Activated naive CD4-positive, alpha-beta T cell treated with anti-CD3 and anti-CD28 coated beads for 36 hours (primary cell): ENCODE measurements at regions not wholly inside any gene's neighbourhood (a gene's known extent, or its start where the extent isn't known, plus 50 kb on each side); places are given as distances from the start of the nearest gene placed in this dataset.
A peak's percentile ranks its signal among the peaks of the same experiment; 100 is the strongest.

Source experiments
- CTCF ChIA-PET: fragments of 350-600 bp; sonication (Branson Sonifier 250); formaldehyde crosslinking; loops from one replicate; lab custom pipeline; 2021; ENCODE audit warnings: antibody characterized with exemption; lab: Charles Lee
- DNase-seq: peaks from one replicate; pipeline ENCODE4 v3.0.0-alpha.2; 2020
- H3K27ac Mint-ChIP-seq: one replicate; pipeline ENCODE4 v1.8.0; 2021; ENCODE audit warnings: mild to moderate bottlenecking, mixed read lengths
- H3K27me3 Mint-ChIP-seq: one replicate; pipeline ENCODE4 v1.8.0; 2021; ENCODE audit warnings: low read depth, mixed read lengths
- H3K36me3 Mint-ChIP-seq: one replicate; pipeline ENCODE4 v1.8.0; 2021; ENCODE audit warnings: low read depth, mixed read lengths
- H3K4me1 Mint-ChIP-seq: one replicate; pipeline ENCODE4 v1.8.0; 2021; ENCODE audit warnings: low read depth, mixed read lengths
- H3K4me3 Mint-ChIP-seq: one replicate; pipeline ENCODE4 v1.8.0; 2021; ENCODE audit warnings: mild to moderate bottlenecking, moderate library complexity, mixed read lengths
- H3K9me3 Mint-ChIP-seq: one replicate; pipeline ENCODE4 v1.8.0; 2021; ENCODE audit warnings: mixed read lengths
- intact Hi-C: fragments of 100-400 bp; cut with micrococcal nuclease; formaldehyde crosslinking; loops from one replicate; pipeline ENCODE4 v1.15.1; 2023

- H3K27ac Mint-ChIP-seq, result peak overlapping the region; percentile 32
- CTCF ChIA-PET, result no interaction called here
- intact Hi-C loops, result no loop called here
- H3K36me3 Mint-ChIP-seq, result no peaks in the 10 kb centered on the region
- DNase-seq, result peak; percentile 10
- no peaks in the 10 kb centered on the region for H3K9me3 Mint-ChIP-seq
- H3K4me3 Mint-ChIP-seq, result peak overlapping the region; percentile 32
- peaks cover 11% of the 10 kb centered on the region for H3K4me1 Mint-ChIP-seq
- peaks cover under 1% of the 10 kb centered on the region for H3K27me3 Mint-ChIP-seq
Measured at GRCh38 chr12:45644541-45644940, 85.0 kb upstream of the ARID2 start.

GRCh38 chr12:45646851-45647581 is 82.5 kb upstream of the ARID2 start:
- Mint-ChIP-seq H3K27ac (no peak overlapping the region), H3K9me3 (no peaks in the 10 kb centered on the region), H3K27me3 (peaks cover 8% of the 10 kb centered on the region), H3K4me3 (no peak overlapping the region), H3K4me1 (peaks cover 11% of the 10 kb centered on the region), H3K36me3 (no peaks in the 10 kb centered on the region)
- no peak for DNase-seq
- CTCF ChIA-PET, result no interaction called here
- intact Hi-C loops, result no loop called here

DNA sequence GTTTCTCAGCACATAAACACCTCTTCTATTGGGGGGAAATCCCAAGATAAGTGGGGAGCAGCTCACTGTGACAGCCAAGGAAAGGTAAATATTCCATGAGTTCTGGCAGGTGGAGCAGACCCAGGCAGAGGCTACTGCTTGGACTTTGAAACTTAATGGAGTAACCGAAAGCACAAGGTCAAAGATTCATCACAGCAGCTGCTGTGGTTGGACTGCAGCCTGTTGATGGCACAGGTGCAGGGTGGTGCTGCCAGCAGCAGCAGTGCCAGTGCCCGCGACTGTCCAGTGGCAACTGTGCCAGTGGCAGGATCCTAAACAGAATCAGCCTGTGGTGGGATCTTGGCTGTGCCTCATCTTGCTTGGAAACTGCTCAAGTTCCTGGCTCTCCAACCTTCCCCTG is 81.4 kb upstream of the ARID2 start:
- Mint-ChIP-seq H3K36me3 (no peaks in the 10 kb centered on the region), H3K27ac (no peak overlapping the region), H3K9me3 (no peaks in the 10 kb centered on the region), H3K4me1 (peaks cover 11% of the 10 kb centered on the region), H3K4me3 (no peak overlapping the region), H3K27me3 (peaks cover 8% of the 10 kb centered on the region)
- CTCF ChIA-PET, result interaction anchor here (1.7 kb wide), 1 partner anchor 14 kb away, joined by 3 read pairs; no protein-coding TSS in a partner anchor
- no peak for DNase-seq
- intact Hi-C loops, result loop anchor here (2.0 kb wide), 1 partner anchor 21 kb away; no protein-coding TSS in a partner anchor

DNA sequence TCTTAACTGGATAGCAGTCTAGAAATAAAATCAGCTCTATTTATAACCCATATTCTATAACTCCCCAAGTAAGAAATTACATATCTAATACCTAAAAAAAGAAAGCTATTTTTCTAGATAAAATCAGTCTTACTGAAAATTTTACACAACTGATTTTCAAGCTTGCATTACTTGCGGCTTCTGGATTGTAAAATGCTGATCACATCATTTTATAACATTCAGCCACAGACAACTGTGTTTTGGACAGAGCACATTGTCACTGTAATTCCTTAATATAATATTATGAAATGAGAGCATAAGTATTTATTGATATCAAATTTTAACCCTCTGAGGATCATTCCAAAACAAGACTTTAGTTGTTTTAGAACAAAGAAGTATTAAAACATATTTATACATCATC is 78.5 kb upstream of the ARID2 start:
- Mint-ChIP-seq H3K27me3 (peaks cover 8% of the 10 kb centered on the region), H3K27ac (no peak overlapping the region), H3K9me3 (no peaks in the 10 kb centered on the region), H3K4me1 (peaks cover 2% of the 10 kb centered on the region), H3K36me3 (no peaks in the 10 kb centered on the region), H3K4me3 (no peak overlapping the region)
- CTCF ChIA-PET, result interaction anchor here (0.6 kb wide), 1 partner anchor 10 kb away, joined by 3 read pairs; no protein-coding TSS in a partner anchor
- no peak for DNase-seq
- intact Hi-C loops, result no loop called here

DNA sequence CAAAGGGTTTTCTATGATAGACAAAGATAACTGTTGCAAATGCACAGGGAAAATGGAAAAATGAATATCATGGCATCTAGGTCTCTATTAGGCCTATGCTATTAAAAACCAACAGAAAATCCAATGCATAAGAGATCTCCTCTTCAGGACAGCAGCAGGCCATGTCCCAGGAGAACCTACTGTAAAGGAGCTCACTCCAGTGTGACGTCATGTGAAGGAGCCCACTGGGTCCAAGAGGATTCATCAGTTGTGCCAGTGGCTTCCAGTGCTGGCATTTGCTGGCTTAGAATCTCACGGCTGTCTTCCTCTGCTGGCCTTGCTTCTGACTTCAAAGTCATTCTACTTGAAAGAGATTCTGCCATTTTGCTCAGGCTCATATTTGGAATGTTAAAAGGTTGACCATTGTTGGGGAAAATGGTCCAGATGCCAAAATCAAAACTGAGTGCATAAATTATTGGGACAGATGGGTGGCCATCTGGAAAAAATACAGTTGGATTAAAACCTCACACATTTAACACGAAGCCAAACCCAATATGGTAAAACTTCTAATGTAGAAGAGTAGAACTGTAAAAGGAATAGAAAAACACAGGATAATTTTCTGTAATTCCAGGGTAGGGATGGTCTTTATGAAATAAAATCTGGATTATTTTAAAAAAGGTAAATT is 75.4 kb upstream of the ARID2 start:
- Mint-ChIP-seq H3K4me3 (no peak overlapping the region), H3K9me3 (no peaks in the 10 kb centered on the region), H3K27ac (no peak overlapping the region), H3K27me3 (peaks cover 8% of the 10 kb centered on the region), H3K4me1 (peaks cover 2% of the 10 kb centered on the region), H3K36me3 (no peaks in the 10 kb centered on the region)
- no peak for DNase-seq
- CTCF ChIA-PET, result interaction anchor here (1.0 to 2.2 kb wide), 4 partner anchors 15 to 72 kb away, joined by 3 to 6 read pairs (median 4); no protein-coding TSS in a partner anchor
- intact Hi-C loops, result no loop called here

DNA sequence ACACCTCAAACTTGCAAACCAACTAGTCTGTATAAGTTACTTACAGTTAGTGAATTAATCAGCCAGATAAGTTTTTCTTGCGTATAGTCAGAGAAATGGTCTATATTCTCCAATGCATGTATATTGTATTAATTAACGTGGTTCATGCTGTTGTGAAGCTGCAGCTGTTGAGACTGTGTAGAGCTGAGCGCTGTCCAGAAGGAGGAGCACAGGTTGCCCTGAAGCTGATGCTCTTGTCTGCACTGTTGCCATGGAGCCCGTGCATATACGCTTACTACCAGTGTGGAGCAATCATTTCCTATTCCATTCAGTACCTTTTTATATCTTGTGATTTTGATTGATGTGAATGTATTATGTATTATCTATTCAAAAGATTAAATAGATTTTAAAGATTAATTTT is 74.3 kb upstream of the ARID2 start:
- H3K27ac Mint-ChIP-seq, result no peak overlapping the region
- peak; percentile 70 for DNase-seq
- no peaks in the 10 kb centered on the region for H3K9me3 Mint-ChIP-seq
- CTCF ChIA-PET, result interaction anchor here (1.0 to 2.2 kb wide), 5 partner anchors 14 to 71 kb away, joined by 3 to 6 read pairs (median 4); no protein-coding TSS in a partner anchor
- peaks cover 2% of the 10 kb centered on the region for H3K27me3 Mint-ChIP-seq
- H3K4me3 Mint-ChIP-seq, result no peak overlapping the region
- no peaks in the 10 kb centered on the region for H3K36me3 Mint-ChIP-seq
- peaks cover 2% of the 10 kb centered on the region for H3K4me1 Mint-ChIP-seq
- intact Hi-C loops, result loop anchor here (1.0 kb wide), 2 partner anchors 70 to 91 kb away; no protein-coding TSS in a partner anchor

- Mint-ChIP-seq H3K36me3 (no peaks in the 10 kb centered on the region), H3K9me3 (no peaks in the 10 kb centered on the region), H3K27ac (no peak overlapping the region), H3K4me1 (peaks cover 2% of the 10 kb centered on the region), H3K27me3 (no peaks in the 10 kb centered on the region), H3K4me3 (no peak overlapping the region)
- CTCF ChIA-PET, result interaction anchor here (1.0 to 2.2 kb wide), 5 partner anchors 13 to 70 kb away, joined by 3 to 6 read pairs (median 4); no protein-coding TSS in a partner anchor
- intact Hi-C loops, result loop anchor here (1.0 kb wide), 2 partner anchors 70 to 91 kb away; no protein-coding TSS in a partner anchor
- DNase-seq, result no peak
Measured at GRCh38 chr12:45655743-45656142, 73.8 kb upstream of the ARID2 start.

GRCh38 chr12:45658020-45658419 is 71.5 kb upstream of the ARID2 start:
- CTCF ChIA-PET, result no interaction called here
- Mint-ChIP-seq H3K4me1 (peaks cover 2% of the 10 kb centered on the region), H3K4me3 (no peak overlapping the region), H3K27ac (no peak overlapping the region), H3K9me3 (no peaks in the 10 kb centered on the region), H3K27me3 (no peaks in the 10 kb centered on the region), H3K36me3 (no peaks in the 10 kb centered on the region)
- DNase-seq, result no peak
- intact Hi-C loops, result no loop called here

DNA sequence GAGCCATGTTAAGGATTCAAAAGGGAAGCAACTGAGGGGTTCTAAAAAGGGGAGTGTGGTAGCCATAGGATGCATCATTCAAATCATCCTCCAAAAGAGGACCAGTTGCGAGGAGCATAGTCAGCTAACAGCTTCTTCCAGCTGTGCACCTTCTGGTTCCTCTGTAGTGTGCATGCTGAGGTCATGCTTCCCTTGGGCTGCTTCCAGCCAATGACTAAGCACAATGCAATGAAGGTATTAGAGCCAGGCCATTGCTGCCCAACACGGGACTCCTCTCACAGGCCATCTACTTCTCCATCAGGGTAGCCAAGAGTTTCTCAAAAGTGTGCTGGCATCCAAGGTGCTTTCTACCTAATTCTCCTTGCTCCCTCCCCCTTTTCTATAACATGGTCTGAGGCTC is 69.2 kb upstream of the ARID2 start:
- Mint-ChIP-seq H3K4me1 (peaks cover 8% of the 10 kb centered on the region), H3K9me3 (no peaks in the 10 kb centered on the region), H3K27ac (no peak overlapping the region), H3K4me3 (no peak overlapping the region), H3K27me3 (no peaks in the 10 kb centered on the region), H3K36me3 (no peaks in the 10 kb centered on the region)
- intact Hi-C loops, result no loop called here
- CTCF ChIA-PET, result no interaction called here
- DNase-seq, result no peak

DNA sequence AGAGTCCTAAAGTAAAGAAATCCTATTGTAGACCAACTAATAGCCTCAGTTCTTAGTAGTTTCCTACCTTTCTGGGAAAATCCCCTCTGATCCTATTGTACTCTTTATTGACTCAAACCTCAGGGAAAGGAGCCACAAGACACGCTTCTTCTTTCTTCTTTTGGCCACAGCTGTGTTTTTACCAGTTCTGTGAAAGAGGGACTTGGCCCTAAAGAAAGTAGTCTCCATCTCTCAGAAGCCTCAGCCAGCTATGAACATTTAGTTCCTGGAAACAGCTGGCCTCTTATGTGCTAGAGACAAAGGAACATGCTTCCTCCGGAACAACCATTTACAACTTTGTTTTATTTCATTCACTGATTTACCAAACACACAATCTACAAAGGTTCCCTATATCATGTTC is 66.1 kb upstream of the ARID2 start:
- Mint-ChIP-seq H3K36me3 (no peaks in the 10 kb centered on the region), H3K27me3 (peaks cover 7% of the 10 kb centered on the region), H3K4me1 (peaks cover 15% of the 10 kb centered on the region), H3K9me3 (no peaks in the 10 kb centered on the region), H3K4me3 (no peak overlapping the region), H3K27ac (no peak overlapping the region)
- no peak for DNase-seq
- intact Hi-C loops, result no loop called here
- CTCF ChIA-PET, result interaction anchor here (1.2 kb wide), 2 partner anchors 10 to 119 kb away, joined by 3 to 4 read pairs; no protein-coding TSS in a partner anchor

GRCh38 chr12:45665941-45666340 is 63.6 kb upstream of the ARID2 start:
- Mint-ChIP-seq H3K36me3 (no peaks in the 10 kb centered on the region), H3K27ac (no peak overlapping the region), H3K9me3 (no peaks in the 10 kb centered on the region), H3K4me3 (no peak overlapping the region), H3K27me3 (peaks cover 7% of the 10 kb centered on the region), H3K4me1 (peaks cover 34% of the 10 kb centered on the region)
- CTCF ChIA-PET, result interaction anchor here (0.6 kb wide), 1 partner anchor 14 kb away, joined by 3 read pairs; no protein-coding TSS in a partner anchor
- no peak for DNase-seq
- intact Hi-C loops, result loop anchor here (5.0 kb wide), 1 partner anchor 326 kb away; the partner anchor contains the start of gene SCAF11

GRCh38 chr12:45666396-45666795 is 63.1 kb upstream of the ARID2 start:
- Mint-ChIP-seq H3K4me1 (peaks cover 36% of the 10 kb centered on the region), H3K9me3 (no peaks in the 10 kb centered on the region), H3K27me3 (peaks cover 7% of the 10 kb centered on the region), H3K36me3 (no peaks in the 10 kb centered on the region), H3K4me3 (no peak overlapping the region), H3K27ac (no peak overlapping the region)
- CTCF ChIA-PET, result no interaction called here
- intact Hi-C loops, result loop anchor here (5.0 kb wide), 1 partner anchor 326 kb away; the partner anchor contains the start of gene SCAF11
- no peak for DNase-seq
